HG03025 (cell line): ENCODE measurements at regions not wholly inside any gene's neighbourhood (a gene's known extent, or its start where the extent isn't known, plus 50 kb on each side); places are given as distances from the start of the nearest gene placed in this dataset.
"Not testable (repeated sequence)": the region's sequence is repeated elsewhere in the genome, so short reads cannot be mapped to it uniquely, and the experiment has no call there.

Experiments
- ATAC-seq: cut with Tn5 transposase; IDR thresholded peaks from one replicate; pipeline ENCODE4 v1.9.1; 2021; ENCODE audit warnings: mild to moderate bottlenecking, moderate library complexity; ENCODE audit not compliant: unreplicated experiment, low FRiP score

GRCh38 chr11:90757849-90758494 is 535.1 kb upstream of the CHORDC1 start:
- no peak for ATAC-seq

DNA sequence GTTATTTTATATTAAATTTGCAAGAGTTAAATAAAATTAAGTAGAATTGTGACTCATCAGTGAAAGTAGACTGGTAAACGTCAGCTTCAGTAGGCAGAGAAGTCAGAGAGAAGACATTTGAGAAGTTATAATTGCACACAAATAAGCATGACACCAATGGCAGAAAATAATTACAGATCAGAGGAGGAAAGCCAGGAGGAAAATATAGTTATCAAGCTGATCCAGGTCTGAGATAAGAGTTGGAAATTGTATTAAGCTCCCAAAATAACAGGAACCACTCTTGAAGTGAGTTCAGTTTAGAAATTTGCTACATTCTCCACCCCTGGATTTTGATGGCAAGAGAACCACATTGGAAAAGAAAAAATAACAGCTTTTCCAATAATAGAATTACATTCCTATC is 533.8 kb upstream of the CHORDC1 start:
- no peak for ATAC-seq

DNA sequence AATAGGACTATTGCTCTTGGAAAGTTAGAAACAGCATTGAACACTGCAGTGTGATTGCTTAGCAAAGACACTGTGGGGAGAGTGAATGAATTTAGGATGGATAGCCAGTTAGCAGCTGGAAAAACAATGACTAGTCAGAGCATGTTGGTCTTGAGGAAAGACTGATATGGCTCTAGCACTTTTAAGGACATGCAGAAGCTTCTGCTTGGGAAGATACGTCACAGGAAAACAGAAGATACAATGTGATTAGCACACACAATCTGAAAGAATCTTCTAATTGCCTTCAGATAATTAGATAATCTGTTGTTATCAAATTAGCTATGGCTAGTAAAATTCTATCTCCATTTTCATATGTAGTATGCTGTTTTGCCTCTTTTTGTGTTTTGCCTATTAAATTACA is 530.7 kb upstream of the CHORDC1 start:
- ATAC-seq: no peak

DNA sequence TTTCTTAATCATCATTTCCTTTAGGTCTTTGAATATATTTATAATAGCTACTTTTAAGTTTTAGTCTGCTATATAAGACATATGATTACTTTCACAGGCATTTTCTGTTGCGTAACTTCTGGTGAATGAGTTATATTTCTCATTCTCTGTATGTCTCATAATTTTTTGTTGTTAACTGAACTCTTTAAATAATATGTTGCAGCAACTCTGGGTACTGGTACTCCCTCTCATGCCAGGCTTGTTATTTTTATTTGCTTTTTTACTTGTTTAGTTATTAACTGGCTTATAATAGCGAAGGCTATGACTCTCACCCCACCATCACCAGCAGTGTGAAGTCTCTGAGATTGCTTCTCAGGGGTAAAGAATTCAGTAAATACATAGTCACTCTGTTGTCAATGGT is 524.2 kb upstream of the CHORDC1 start:
- ATAC-seq: no peak

- ATAC-seq: no peak
Observed at GRCh38 chr11:90744169-90744568, 521.3 kb upstream of the CHORDC1 start.

GRCh38 chr11:90738799-90739198 is 516.0 kb upstream of the CHORDC1 start:
- no peak for ATAC-seq

GRCh38 chr11:90737444-90738050 is 514.7 kb upstream of the CHORDC1 start:
- ATAC-seq: no peak

- ATAC-seq: no peak
Observed at GRCh38 chr11:90732486-90732885, 509.6 kb upstream of the CHORDC1 start.

DNA sequence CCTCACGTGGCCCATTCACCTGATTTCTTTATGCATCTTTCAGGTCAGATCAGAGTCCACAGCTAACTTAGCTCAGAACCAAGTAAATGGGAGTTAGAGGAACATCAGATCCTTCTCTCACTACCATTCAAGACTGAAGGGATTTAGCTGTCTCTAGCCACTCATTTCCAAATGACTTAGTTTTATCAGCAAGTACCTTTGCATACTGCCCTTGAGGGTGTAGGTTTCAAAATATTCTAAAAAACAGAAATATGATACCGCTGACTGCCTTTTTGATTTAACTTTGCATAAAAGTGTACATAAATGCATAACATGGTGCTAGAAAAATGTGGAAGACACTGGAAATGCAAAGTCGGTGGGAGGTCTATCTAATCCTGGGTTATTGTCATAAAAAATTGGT is 500.6 kb upstream of the CHORDC1 start:
- no peak for ATAC-seq

- no peak for ATAC-seq
Observed at GRCh38 chr11:90722552-90723190, 499.8 kb upstream of the CHORDC1 start.

GRCh38 chr11:90717522-90717921 is 494.7 kb upstream of the CHORDC1 start:
- ATAC-seq: no peak

- no peak for ATAC-seq
Observed at GRCh38 chr11:90705661-90706060, 482.8 kb upstream of the CHORDC1 start.

- no peak for ATAC-seq
Observed at GRCh38 chr11:90704510-90704909, 481.7 kb upstream of the CHORDC1 start.

GRCh38 chr11:90701716-90702115 is 478.9 kb upstream of the CHORDC1 start:
- no peak for ATAC-seq

DNA sequence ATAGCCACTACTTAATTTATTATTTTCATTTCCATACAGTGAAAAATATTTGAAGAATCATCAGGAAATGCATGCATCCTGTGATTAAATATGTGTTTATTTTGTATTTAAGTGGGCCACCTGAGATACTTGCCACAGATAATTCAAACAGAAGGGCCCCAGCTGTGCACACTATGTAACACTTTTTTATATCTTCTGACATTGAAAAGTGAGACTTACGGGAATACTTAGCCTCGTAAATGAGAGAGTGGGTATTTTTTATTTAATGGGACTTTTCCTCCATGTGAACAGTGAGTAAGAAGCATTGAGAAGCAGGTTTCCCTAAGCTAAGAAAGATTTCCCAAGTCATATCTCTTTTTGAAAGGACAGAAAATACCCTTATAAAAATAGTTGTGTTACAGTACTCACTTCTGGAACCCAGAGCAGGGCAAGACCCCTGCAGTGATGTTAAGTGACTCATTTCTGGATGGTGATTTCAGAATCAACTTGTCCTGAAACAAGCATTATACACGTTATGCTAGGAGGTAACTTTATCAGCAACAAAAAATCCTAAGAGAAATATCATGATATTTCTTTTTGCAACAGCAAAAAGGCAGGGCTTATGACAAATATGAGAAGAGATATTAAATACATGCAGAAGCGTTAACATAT is 478.1 kb upstream of the CHORDC1 start:
- ATAC-seq: peak; percentile 80

- ATAC-seq: no peak
Observed at GRCh38 chr11:90699791-90700400, 477.0 kb upstream of the CHORDC1 start.

DNA sequence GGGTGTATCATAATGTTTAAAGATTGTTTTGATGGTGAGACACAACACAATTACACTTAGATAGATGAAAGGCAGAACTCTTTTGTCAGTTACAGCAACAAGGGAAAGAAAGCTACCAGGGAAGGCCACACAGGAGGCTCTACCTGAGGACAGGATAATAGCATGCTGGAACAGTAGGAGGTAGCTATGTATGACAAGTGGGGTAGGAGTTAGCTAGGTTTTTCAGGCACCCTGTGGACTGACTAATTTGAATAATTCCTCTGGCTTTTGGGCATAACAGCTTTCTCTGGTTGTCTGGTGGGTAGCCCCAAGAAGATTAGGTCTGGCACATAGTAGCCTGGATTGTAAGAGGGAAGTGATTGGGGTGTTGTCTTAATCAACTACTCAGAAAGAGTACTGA is 475.4 kb upstream of the CHORDC1 start:
- no peak for ATAC-seq

DNA sequence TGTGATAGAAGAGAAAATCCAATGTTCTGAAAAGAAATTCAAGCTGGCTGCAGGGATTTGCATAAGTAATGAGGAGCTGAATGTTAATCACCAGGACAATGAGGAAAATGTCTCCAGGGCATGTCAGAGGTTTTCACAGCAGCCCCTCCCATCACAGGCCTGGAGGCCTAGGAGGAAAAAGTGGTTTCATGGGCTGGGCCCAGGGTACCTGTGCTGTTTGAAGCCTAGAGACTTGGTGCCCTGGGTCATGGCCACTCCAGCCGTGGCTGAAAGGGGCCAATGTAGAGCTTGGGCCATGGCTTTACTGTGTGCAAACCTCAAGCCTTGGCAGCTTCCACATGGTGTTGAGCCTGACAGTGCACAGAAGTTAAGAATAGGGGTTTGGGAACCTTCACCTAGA is 452.6 kb upstream of the CHORDC1 start:
- ATAC-seq: not testable (repeated sequence)

DNA sequence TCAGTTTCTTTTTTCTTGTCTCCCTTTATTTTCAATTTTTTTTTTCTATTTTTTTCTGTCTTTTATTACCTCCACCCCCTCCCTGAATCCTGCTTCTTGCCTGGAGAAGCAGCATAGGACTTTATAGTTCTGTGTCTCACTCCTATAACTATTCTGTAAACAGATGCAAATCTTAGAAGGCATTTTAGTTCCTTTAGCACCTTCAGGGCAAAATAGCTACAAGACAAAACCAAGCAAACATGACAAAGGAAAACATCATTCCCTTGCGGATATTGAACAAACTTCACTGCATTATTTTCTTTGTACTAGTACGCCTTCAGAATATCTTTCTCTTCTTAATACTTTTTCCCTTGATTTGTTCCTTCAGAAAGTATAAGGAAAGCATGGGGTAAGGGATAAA is 446.2 kb upstream of the CHORDC1 start:
- no peak for ATAC-seq

- no peak for ATAC-seq
Observed at GRCh38 chr11:90668502-90668901, 445.7 kb upstream of the CHORDC1 start.

GRCh38 chr11:90661233-90661632 is 438.4 kb upstream of the CHORDC1 start:
- peak; percentile 51 for ATAC-seq
